T-helper 9 cell (primary cell): ENCODE measurements at regions not wholly inside any gene's neighbourhood (a gene's known extent, or its start where the extent isn't known, plus 50 kb on each side); places are given as distances from the start of the nearest gene placed in this dataset.

Experiments used
- DNase-seq: peaks from one replicate; pipeline ENCODE4 v3.0.0-alpha.2; 2020

DNA sequence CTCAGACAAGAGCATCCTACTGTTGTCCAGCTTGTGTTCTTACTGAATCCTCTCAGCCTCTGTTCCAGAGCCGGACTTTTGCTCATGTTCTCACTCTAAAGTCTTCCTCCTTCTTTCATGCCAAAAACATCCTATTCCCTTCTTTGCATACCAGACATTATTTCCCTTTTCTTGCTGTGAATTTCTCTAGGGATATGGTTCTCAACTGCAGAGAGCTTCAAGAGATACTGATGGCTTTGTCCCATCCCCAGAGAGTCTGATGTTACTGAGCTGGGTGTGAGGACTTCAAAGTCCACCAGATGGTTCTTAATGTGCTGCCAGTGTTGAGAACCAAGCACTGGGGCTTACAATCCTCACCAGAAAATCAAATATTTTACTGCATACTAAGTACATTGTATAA lies 98.6 kb upstream of the FER start:
- DNase-seq = no peak

DNA sequence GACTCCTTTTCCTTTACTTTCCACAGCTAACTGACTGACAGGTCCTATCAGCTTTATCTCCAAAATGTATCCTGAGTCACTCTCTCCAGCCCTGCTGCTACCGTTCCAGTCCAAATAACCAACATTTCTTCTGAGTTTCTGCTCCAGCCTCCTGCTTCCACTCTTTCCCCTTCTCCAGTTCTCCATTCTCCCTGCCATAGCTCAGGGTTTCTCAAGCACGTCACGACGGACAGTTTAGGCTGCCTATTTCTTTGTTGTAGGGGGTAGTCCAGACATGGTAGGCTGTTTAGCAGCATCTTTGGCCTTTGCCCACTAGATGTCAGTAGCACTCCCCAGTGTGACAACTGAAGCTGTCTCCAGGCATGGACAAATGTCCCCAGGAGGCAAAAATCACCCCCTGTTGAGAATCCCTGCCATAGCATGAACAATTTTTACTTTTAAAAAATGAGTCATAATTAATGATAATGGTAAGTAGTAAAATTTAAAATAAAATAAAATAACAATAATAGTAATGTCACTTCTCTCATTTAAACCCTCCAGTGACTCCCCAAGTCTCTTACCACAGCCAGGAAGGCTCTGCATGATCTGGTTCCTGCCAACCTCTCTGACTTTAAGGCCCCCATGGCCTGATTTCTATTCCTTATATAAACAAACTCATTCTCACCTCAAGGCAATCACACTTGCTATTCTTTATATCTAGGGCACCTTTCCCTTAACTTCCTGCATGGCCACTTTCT lies 105.4 kb upstream of the FER start:
- DNase-seq = peak; percentile 4

DNA sequence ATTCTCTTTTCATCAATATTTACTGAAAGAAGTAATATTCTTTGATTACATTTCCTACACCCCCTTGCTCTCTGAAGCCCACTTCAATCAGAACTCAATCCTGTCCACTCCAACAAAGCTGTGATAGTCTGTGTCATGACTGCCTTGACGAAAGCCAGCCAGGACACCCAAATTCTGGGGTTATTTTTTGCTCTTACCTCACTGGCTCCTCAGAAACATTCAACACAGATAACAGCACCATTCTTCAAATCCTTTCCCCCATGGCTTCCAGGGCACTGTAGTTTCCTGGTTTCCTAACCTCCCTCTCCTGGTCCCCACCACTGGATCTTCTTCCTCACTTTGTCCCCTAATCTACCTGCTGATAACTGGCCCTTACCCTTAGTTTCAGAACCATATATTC lies 106.1 kb upstream of the FER start:
- no peak for DNase-seq

- no peak for DNase-seq
Measured at GRCh38 chr5:108639366-108639765, 108.3 kb upstream of the FER start.

GRCh38 chr5:108638021-108638420 lies 109.7 kb upstream of the FER start:
- DNase-seq = no peak

- DNase-seq = no peak
Measured at GRCh38 chr5:108637134-108637533, 110.6 kb upstream of the FER start.

DNA sequence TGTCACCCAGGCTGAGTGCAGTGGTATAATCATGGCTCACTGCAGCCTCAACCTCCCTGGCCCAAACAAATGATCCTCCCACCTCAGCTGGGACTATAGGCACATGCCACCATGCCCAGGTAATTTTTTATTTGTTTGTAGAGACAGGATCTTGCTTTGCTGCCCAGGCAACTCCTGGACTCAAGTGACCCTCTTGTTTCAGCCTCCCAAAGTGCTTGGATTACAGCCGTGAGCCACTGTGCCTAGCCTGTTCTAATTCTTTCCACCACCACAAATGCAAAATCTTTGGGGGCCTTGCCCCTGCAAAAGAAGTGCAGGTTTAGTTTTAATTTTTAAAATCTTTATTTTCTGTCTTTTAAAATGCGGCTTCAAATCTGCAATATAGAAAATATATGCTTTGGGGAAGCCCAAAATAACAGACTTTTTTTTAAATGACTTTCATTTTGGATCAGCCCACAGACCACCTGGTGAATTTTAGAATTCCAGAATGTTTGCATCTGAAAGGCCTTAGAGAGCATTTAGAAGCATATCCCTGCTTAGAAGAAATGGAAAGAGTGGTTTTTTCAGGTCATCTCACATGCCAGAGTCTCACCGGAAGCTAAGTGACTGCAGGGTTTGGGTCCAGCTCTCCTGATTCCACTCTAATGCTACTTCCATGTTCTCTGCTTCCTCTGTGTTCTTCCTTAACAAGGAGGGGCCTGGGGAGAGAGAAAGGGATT lies 111.4 kb upstream of the FER start:
- DNase-seq = no peak

DNA sequence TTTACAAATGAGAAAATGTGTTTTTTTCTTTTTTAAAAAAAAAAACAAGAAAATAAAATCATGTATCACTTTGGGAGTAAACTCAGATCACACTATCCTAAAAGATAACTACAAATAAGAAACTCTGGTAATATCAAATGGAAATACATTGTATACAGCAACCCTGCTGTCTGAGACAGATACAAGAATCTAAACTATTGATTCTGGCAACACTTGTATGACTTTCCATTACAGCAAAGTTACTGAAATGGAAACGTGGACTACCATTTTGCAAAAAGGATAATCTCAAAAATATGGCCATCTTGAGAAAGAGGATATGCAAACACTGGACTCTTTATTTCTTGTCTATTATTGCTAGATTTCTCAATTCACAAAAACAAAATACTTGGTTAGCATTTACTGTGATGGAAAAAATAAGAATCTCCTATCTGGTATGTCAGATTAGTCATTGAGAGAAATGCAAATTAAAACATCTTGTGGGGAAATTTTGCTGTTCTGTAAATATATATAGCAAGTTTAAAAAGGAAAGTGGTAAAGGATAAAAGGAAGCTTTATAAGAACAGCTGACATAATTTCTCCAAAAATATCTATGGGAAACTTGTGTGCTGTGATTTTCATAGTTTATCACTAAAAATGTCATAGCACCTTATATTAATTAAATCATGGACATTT lies 112.9 kb upstream of the FER start:
- no peak for DNase-seq

DNA sequence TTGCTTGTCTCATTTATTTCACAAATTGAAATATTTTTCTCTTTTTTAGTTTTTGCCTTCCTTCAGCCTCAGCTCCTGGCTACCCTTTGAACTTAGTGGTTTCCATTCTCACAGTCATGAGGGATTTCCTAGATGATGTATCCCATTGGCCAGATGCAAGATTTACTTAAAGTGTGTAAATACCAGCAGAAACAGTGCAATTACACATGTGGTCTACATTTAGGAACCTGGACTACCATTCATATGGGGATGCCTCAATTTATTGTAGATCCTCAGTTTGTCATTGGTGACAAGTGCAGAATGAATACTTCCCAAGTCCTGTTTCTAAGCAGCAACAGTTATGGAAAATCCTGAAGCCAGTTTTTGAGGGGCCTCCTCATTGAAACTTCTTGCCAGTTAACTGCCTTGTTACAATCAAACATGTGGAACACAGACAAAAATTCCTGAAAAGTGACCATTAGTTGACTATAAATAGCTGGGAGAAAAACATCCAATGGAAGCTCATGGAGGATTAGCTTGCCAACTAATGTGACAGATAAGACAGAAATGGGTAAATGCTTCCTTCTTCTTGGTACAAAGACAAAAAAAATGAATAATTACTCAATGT lies 113.6 kb upstream of the FER start:
- no peak for DNase-seq

GRCh38 chr5:108629779-108630528 lies 117.7 kb upstream of the FER start:
- no peak for DNase-seq

- no peak for DNase-seq
Measured at GRCh38 chr5:108625654-108626053, 122.0 kb upstream of the FER start.

GRCh38 chr5:108623826-108624225 lies 123.9 kb upstream of the FER start:
- no peak for DNase-seq

DNA sequence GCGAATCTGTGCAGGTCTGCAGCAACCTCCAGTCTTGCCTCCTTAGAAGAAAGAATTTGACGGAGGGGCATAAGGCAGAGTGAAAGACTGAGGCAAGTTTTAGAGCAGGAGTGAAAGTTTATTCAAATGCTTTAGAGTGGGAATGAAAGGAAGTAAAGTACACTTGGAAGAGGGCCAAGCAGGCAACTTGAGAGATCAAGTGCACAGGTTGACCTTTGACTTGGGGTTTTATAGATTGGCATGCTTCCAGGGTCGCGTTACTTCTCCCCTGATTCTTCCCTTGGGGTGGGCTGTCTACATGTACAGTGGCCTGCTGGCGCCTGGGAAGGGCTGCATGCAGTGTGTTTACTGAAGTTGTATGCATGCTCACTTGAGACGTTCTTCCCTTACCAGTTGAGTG lies 127.2 kb upstream of the FER start:
- DNase-seq = no peak

DNA sequence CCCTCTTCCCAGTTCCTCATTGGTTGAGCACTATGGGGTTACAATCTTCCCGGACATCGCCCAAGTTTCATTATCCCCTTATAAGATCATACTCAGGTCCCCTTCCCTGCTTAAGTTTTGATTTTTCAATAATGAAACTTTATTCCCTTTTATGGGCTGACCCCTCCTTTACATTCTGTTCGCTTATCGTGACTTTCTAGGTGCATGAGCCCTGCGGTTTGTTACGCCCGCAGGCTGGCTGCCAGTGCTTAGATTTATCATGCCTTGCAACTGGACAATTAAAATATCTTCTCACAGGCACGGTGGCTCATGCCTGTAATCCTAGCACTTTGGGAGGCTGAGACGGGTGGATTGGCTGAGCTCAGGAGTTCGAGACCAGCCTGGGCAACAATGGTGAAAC lies 127.9 kb upstream of the FER start:
- DNase-seq = no peak

- DNase-seq = no peak
Measured at GRCh38 chr5:108617467-108618435, 129.9 kb upstream of the FER start.

GRCh38 chr5:108615216-108615615 lies 132.5 kb upstream of the FER start:
- DNase-seq = no peak

DNA sequence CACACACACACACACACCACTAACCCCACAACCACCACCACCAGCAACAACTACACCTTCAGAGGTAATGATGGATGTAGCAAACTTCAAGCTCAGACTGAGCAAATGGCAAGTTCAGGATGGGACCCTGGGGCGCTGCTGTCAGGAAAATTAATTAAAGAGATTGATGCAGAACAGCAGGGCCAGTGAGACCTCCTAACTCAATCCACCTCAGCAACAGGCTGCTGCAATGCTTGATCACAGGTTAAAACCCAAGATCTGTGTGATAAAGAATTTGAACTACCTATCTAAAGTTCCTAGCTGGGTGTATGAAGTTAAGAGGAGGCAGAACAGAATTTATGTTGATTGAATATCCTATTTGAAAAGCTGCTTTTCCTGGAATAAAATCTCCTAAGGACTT lies 140.3 kb upstream of the FER start:
- no peak for DNase-seq

DNA sequence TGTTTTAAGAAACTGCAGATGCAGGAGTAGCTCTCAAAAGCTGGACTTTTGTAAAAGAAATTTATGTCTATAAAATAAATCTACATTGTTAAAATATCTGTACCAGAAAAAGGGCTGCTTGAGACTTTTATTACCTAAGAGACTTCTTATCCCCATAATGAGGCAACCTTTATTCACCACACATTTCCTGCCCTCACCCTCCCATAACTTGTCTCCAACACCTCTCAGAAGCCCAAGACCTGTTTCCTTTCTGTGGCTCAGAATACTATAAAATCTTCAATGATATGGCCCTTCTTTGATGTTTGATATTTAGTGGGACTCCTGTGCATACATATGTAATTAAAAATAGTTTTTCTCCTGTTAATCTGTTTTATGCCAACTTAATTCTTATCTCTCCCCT lies 141.5 kb upstream of the FER start:
- DNase-seq = no peak

DNA sequence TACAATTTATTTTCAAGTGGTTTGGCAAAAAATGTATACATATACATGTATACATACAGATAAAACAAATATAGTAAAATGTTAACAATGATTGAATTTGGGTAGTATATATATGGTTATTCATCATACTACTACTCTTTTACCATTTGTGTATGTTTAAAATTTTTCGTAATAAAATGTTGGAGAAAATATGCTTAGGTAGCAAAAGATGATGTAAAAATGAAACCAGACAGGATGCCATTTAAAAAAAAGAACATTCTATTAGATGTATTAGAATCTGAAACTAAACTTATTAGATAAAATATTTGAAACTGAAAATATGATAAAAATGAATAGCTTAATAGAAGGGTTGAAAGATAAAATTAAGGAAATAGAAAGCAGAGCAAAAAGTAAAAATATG lies 144.9 kb upstream of the FER start:
- no peak for DNase-seq

DNA sequence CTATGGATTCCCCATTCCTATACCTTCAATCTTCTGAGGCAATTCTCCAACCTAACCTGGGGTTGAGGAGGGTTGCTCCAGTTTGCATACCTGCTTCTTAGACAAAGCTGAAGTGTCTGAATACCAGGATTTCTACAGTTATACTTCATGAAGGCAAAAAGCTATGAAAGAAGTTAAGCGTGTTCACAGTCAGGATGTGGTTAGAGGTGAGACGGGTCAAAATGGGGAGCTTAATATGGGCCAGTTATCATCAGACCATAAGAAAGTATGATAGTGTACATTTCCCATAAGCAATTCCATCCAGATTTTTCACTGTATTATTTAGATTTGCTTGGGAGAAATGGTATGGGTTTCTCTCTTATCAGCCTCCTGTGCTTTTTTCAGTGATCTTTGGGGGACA lies 156.9 kb upstream of the FER start:
- DNase-seq = no peak

DNA sequence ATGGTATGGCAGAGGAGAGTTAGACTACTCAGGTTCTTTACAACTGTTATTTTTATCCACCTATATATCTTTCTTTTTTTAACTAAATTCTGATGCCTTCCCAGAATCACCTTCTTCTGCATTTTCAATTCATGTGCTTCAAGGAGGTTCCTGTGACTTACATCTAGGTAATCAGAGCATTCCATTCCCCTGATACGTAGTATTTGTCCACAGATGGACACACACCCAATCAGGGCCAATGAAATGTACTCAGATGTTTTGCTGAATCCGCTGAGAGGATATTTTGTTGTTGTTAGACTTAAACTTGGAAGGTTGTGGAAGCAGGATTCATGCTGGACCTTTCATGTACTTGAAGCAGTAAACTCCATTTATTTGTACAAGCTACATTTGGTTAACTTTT lies 159.4 kb upstream of the FER start:
- no peak for DNase-seq

GRCh38 chr5:108587821-108588220 lies 159.9 kb upstream of the FER start:
- DNase-seq = no peak
